Mammary epithelial cell (primary cell): ENCODE measurements at regions not wholly inside any gene's neighbourhood (a gene's known extent, or its start where the extent isn't known, plus 50 kb on each side); places are given as distances from the start of the nearest gene placed in this dataset.

Experiments used
- EZH2 ChIP-seq: IDR thresholded peaks from 2 replicates; pipeline ENCODE4 v1.6.1; 2012; ENCODE audit warnings: low read length, inconsistent platforms, borderline replicate concordance
- TF ChIP-seq, protein P1 (sequence below), 2 donors: IDR thresholded peaks in 1 of 2; conservative IDR thresholded peaks in 1 of 2; 2 replicates each; pipeline ENCODE4 v1.5.1; 2011 to 2012; ENCODE audit warnings: inconsistent platforms in 2 of 2, low read length in 2 of 2, mild to moderate bottlenecking in 2 of 2, control low read depth in 1 of 2, low read depth in 1 of 2; ENCODE audit not compliant: insufficient read depth in 1 of 2; ENCODE audit errors: extremely low read depth in 1 of 2

DNA sequence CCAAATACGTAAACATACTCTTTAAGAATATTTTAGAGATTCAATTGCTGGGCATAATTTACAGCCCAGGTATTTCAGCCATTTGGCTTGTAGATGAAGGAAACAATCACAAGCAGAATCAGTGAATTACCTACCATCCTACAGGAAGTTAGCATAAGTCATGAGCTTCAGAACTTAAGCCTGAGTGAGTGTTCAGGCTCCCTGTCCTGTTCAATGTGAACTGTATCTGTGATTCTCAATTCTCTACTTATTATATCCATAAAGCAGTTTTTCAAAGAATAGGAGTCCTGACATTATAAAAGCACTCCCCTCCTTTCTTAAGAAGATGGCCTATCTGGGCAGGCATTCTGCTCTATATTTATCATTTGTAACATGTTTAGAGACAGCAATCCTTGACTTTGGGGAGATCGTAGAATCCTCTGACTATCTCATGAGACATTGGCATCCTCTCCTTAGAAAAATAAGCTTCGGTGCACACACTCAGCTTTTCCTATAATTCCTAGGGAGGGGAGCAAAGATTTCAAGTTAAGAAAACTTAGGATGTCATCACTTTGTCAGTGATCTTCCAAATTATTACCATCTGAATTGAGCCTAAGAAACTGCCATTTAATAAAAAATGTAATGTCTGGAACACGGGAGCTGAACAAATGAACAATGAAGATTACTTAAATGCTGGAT, 645.2 kb upstream of the IGFBP3 start:
- TF ChIP-seq, protein P1, sequence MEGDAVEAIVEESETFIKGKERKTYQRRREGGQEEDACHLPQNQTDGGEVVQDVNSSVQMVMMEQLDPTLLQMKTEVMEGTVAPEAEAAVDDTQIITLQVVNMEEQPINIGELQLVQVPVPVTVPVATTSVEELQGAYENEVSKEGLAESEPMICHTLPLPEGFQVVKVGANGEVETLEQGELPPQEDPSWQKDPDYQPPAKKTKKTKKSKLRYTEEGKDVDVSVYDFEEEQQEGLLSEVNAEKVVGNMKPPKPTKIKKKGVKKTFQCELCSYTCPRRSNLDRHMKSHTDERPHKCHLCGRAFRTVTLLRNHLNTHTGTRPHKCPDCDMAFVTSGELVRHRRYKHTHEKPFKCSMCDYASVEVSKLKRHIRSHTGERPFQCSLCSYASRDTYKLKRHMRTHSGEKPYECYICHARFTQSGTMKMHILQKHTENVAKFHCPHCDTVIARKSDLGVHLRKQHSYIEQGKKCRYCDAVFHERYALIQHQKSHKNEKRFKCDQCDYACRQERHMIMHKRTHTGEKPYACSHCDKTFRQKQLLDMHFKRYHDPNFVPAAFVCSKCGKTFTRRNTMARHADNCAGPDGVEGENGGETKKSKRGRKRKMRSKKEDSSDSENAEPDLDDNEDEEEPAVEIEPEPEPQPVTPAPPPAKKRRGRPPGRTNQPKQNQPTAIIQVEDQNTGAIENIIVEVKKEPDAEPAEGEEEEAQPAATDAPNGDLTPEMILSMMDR (conservative IDR thresholded peaks at IDR 0.05 in 1 of 2, IDR thresholded peaks at IDR 0.05 in 1 of 2; ENCODE audit: extremely low read depth in 1 of 2, insufficient read depth in 1 of 2, low read depth in 1 of 2, low read length in 2 of 2), result no peak
- TF ChIP-seq EZH2, result no peak
